ENCODE measurements at regions not wholly inside any gene's neighbourhood (a gene's known extent, or its start where the extent isn't known, plus 50 kb on each side); places are given as distances from the start of the nearest gene placed in this dataset.

- no peaks in the 10 kb centered on the region for H3K27me3 ChIP-seq (ENCODE audit: control insufficient read depth, insufficient read depth, low read length)
- DNase-seq (ENCODE audit: low read depth) (peak; percentile 73), FAIRE-seq (no peak)
- TF ChIP-seq CTCF (IDR thresholded peaks at IDR 0.05; ENCODE audit: insufficient read depth, low read length, severe bottlenecking), result no peak
- no peak overlapping the region for H3K4me3 ChIP-seq (ENCODE audit: low read depth, low read length)
- H3K36me3 ChIP-seq (ENCODE audit: control insufficient read depth, insufficient read depth, low read length), result no peaks in the 10 kb centered on the region
Measured at GRCh38 chr10:33638891-33639290, 304.4 kb upstream of the NRP1 start.

- DNase-seq (ENCODE audit: low read depth), result no peak
- no peaks in the 10 kb centered on the region for H3K36me3 ChIP-seq (ENCODE audit: control insufficient read depth, insufficient read depth, low read length)
- no peaks in the 10 kb centered on the region for H3K27me3 ChIP-seq (ENCODE audit: control insufficient read depth, insufficient read depth, low read length)
- no peak for TF ChIP-seq CTCF (IDR thresholded peaks at IDR 0.05; ENCODE audit: insufficient read depth, low read length, severe bottlenecking)
- H3K4me3 ChIP-seq (ENCODE audit: low read depth, low read length), result no peak overlapping the region
- FAIRE-seq, result no peak
Measured at GRCh38 chr10:33638374-33638773, 303.9 kb upstream of the NRP1 start.

DNA sequence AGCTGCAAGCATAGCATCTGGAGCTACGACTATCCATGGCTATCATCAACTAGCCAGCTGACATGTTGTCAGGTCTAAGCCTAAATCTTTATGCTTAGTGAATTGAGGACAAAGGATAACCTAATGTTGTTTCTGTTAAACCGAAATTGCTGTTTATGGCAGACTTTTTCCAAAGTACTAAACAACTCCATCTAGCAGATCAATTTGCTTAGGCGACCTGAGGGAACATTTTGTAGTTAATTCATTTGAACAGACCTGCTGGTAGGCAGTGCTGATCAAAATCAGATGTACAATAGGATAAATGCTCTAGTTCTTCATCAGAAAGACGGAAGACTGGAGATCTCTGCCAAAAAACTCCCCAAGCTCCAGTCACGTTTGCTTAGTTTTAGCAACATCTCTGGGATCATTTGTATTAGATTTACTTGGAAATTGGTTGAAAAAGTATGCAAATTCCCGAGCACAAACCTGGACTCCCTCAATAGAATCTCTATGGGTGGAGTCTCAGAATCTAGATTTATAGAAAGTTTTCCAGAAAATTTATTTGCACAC, 301.6 kb upstream of the NRP1 start:
- Histone ChIP-seq H3K36me3 (ENCODE audit: control insufficient read depth, insufficient read depth, low read length) (no peaks in the 10 kb centered on the region), H3K4me3 (ENCODE audit: low read depth, low read length) (no peak overlapping the region), H3K27me3 (ENCODE audit: control insufficient read depth, insufficient read depth, low read length) (no peaks in the 10 kb centered on the region)
- no peak for FAIRE-seq
- TF ChIP-seq CTCF (IDR thresholded peaks at IDR 0.05; ENCODE audit: insufficient read depth, low read length, severe bottlenecking), result no peak
- DNase-seq (ENCODE audit: low read depth), result no peak

GRCh38 chr10:33632432-33632831, 298.0 kb upstream of the NRP1 start:
- FAIRE-seq, result no peak
- no peak for DNase-seq (ENCODE audit: low read depth)
- TF ChIP-seq CTCF (IDR thresholded peaks at IDR 0.05; ENCODE audit: insufficient read depth, low read length, severe bottlenecking), result no peak
- H3K36me3 ChIP-seq (ENCODE audit: control insufficient read depth, insufficient read depth, low read length), result no peaks in the 10 kb centered on the region
- no peaks in the 10 kb centered on the region for H3K27me3 ChIP-seq (ENCODE audit: control insufficient read depth, insufficient read depth, low read length)
- H3K4me3 ChIP-seq (ENCODE audit: low read depth, low read length), result no peak overlapping the region

DNA sequence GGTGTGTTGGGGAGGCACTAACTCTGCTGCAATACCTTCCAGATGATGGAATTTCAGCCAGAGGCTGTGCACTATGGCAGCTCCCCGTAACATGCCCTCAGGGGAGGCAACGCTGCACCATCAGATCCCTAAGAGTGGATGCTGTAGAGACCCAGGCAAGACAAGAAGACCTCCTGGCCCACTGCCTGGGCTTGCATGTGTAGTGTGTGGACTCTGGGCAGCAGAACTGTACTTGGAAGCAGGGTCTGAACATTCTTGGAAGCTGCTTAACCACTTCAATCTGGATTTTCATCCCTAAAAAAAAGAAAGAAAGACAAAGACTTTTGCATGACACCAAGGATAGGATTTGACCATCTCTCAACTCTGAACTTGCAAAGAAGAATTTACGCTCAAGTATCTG, 297.5 kb upstream of the NRP1 start:
- peak; percentile 7 for FAIRE-seq
- TF ChIP-seq CTCF (IDR thresholded peaks at IDR 0.05; ENCODE audit: insufficient read depth, low read length, severe bottlenecking), result no peak

DNA sequence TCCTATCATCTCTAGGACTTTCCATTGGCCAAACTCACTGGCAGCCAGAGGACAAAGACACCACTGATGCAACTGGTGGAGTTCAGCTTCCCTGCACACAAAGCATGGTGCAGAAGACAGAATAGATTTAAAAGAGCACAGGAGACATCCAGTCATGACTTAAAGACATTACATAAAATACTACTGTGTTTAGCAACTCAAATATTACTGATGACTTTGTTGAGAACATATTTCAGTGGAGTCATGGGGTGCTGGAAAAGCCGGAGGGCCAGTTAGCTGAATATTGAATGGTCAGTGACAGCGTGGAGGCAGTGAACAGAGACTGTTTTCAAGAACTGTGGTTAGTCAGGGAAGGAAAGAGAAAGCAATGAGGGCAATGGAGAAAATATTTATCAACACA, 296.3 kb upstream of the NRP1 start:
- FAIRE-seq, result no peak
- no peak for DNase-seq (ENCODE audit: low read depth)
- Histone ChIP-seq H3K27me3 (ENCODE audit: control insufficient read depth, insufficient read depth, low read length) (no peaks in the 10 kb centered on the region), H3K4me3 (ENCODE audit: low read depth, low read length) (no peak overlapping the region), H3K36me3 (ENCODE audit: control insufficient read depth, insufficient read depth, low read length) (no peaks in the 10 kb centered on the region)
- no peak for TF ChIP-seq CTCF (IDR thresholded peaks at IDR 0.05; ENCODE audit: insufficient read depth, low read length, severe bottlenecking)

More for the DNA sequence above, 297.5 kb upstream of the NRP1 start:
- no peaks in the 10 kb centered on the region for H3K27me3 ChIP-seq (ENCODE audit: control insufficient read depth, insufficient read depth, low read length)
- no peaks in the 10 kb centered on the region for H3K36me3 ChIP-seq (ENCODE audit: control insufficient read depth, insufficient read depth, low read length)
- H3K4me3 ChIP-seq (ENCODE audit: low read depth, low read length), result no peak overlapping the region
- no peak for DNase-seq (ENCODE audit: low read depth)
